Neural cell (in vitro differentiated cells): ENCODE measurements at regions not wholly inside any gene's neighbourhood (a gene's known extent, or its start where the extent isn't known, plus 50 kb on each side); places are given as distances from the start of the nearest gene placed in this dataset.

Source experiments
- CTCF ChIP-seq: fragments of 450-650 bp; IDR thresholded peaks from 2 replicates; pipeline ENCODE4 v1.5.1; 2014; ENCODE audit warnings: antibody characterized with exemption, mild to moderate bottlenecking, moderate library complexity; ENCODE audit not compliant: poor library complexity, severe bottlenecking
- EZH2 ChIP-seq: fragments of 200-600, 300-800 bp; shearing (Covaris generic), sonication (generic); IDR thresholded peaks from 2 replicates; pipeline ENCODE4 v1.6.1; 2014; ENCODE audit warnings: antibody characterized with exemption, low read length, borderline replicate concordance, mild to moderate bottlenecking; ENCODE audit not compliant: insufficient read depth, poor library complexity, severe bottlenecking
- POLR2AphosphoS5 ChIP-seq: IDR thresholded peaks from 2 replicates; pipeline ENCODE4 v1.6.1; 2012

- TF ChIP-seq EZH2, result no peak
- no peak for TF ChIP-seq POLR2AphosphoS5
- no peak for TF ChIP-seq CTCF
Measured at GRCh38 chr4:180696460-180697092, 1546.6 kb upstream of the TENM3 start.
